ENCODE measurements at regions not wholly inside any gene's neighbourhood (a gene's known extent, or its start where the extent isn't known, plus 50 kb on each side); places are given as distances from the start of the nearest gene placed in this dataset.
A peak's percentile ranks its signal among the peaks of the same experiment; 100 is the strongest.

GRCh38 chr16:51470492-51470891 is 319.4 kb upstream of the SALL1 start:
- DNase-seq (ENCODE audit: low spot score), result no peak

- peak; percentile 73 for DNase-seq (ENCODE audit: low spot score)
Measured at GRCh38 chr16:51464996-51465395, 313.9 kb upstream of the SALL1 start.

GRCh38 chr16:51461255-51461654 is 310.2 kb upstream of the SALL1 start:
- no peak for DNase-seq (ENCODE audit: low spot score)

GRCh38 chr16:51458356-51459140 is 307.5 kb upstream of the SALL1 start:
- no peak for DNase-seq (ENCODE audit: low spot score)

GRCh38 chr16:51457775-51458174 is 306.7 kb upstream of the SALL1 start:
- DNase-seq (ENCODE audit: low spot score), result no peak

- no peak for DNase-seq (ENCODE audit: low spot score)
Measured at GRCh38 chr16:51455398-51455797, 304.3 kb upstream of the SALL1 start.

- no peak for DNase-seq (ENCODE audit: low spot score)
Measured at GRCh38 chr16:51453251-51453650, 302.2 kb upstream of the SALL1 start.

- DNase-seq (ENCODE audit: low spot score), result no peak
Measured at GRCh38 chr16:51450909-51451308, 299.8 kb upstream of the SALL1 start.

GRCh38 chr16:51450376-51450775 is 299.3 kb upstream of the SALL1 start:
- no peak for DNase-seq (ENCODE audit: low spot score)

GRCh38 chr16:51449441-51449840 is 298.4 kb upstream of the SALL1 start:
- no peak for DNase-seq (ENCODE audit: low spot score)

GRCh38 chr16:51445250-51445649 is 294.2 kb upstream of the SALL1 start:
- DNase-seq (ENCODE audit: low spot score), result no peak

- DNase-seq (ENCODE audit: low spot score), result no peak
Measured at GRCh38 chr16:51443934-51444333, 292.9 kb upstream of the SALL1 start.

GRCh38 chr16:51442141-51442870 is 291.2 kb upstream of the SALL1 start:
- DNase-seq (ENCODE audit: low spot score), result no peak

- peak; percentile 41 for DNase-seq (ENCODE audit: low spot score)
Measured at GRCh38 chr16:51440131-51440889, 289.2 kb upstream of the SALL1 start.

GRCh38 chr16:51439271-51439670 is 288.2 kb upstream of the SALL1 start:
- no peak for DNase-seq (ENCODE audit: low spot score)

GRCh38 chr16:51436742-51437141 is 285.7 kb upstream of the SALL1 start:
- no peak for DNase-seq (ENCODE audit: low spot score)

GRCh38 chr16:51434567-51435198 is 283.6 kb upstream of the SALL1 start:
- DNase-seq (ENCODE audit: low spot score), result no peak

- DNase-seq (ENCODE audit: low spot score), result no peak
Measured at GRCh38 chr16:51433599-51433998, 282.5 kb upstream of the SALL1 start.

GRCh38 chr16:51431517-51432241 is 280.6 kb upstream of the SALL1 start:
- DNase-seq (ENCODE audit: low spot score), result peak; percentile 95

- DNase-seq (ENCODE audit: low spot score), result no peak
Measured at GRCh38 chr16:51430716-51431369, 279.8 kb upstream of the SALL1 start.

GRCh38 chr16:51429041-51429440 is 278.0 kb upstream of the SALL1 start:
- DNase-seq (ENCODE audit: low spot score), result no peak
